Endodermal cell (in vitro differentiated cells): ENCODE measurements at regions not wholly inside any gene's neighbourhood (a gene's known extent, or its start where the extent isn't known, plus 50 kb on each side); places are given as distances from the start of the nearest gene placed in this dataset.

Experiments
- DNase-seq: peaks from one replicate; pipeline ENCODE4 v3.0.0-alpha.2; 2017
- H3K27ac ChIP-seq: 2 replicates; pipeline ENCODE4 v1.5.1; 2013; ENCODE audit warnings: mild to moderate bottlenecking, low read depth, low read length, moderate library complexity
- H3K27me3 ChIP-seq: 2 replicates; pipeline ENCODE4 v1.6.1; 2013; ENCODE audit warnings: mild to moderate bottlenecking, low read length, moderate library complexity; ENCODE audit not compliant: insufficient read depth, control insufficient read depth, poor library complexity, severe bottlenecking
- H3K36me3 ChIP-seq: 2 replicates; pipeline ENCODE4 v1.7.0; 2013; ENCODE audit warnings: mild to moderate bottlenecking, low read length, moderate library complexity; ENCODE audit not compliant: control insufficient read depth, insufficient read depth
- H3K4me1 ChIP-seq: one replicate; pipeline ENCODE4 v1.7.0; 2013; ENCODE audit warnings: low read length; ENCODE audit not compliant: control insufficient read depth, insufficient read depth
- H3K4me3 ChIP-seq: 2 replicates; pipeline ENCODE4 v1.5.1; 2013; ENCODE audit warnings: mild to moderate bottlenecking, low read length, moderate library complexity
- H3K9ac ChIP-seq: 2 replicates; pipeline ENCODE4 v1.6.1; 2013; ENCODE audit warnings: mild to moderate bottlenecking, low read length, moderate library complexity; ENCODE audit not compliant: poor library complexity, severe bottlenecking; ENCODE audit errors: extremely low read depth
- H3K9me3 ChIP-seq: 2 replicates; pipeline ENCODE4 v1.6.1; 2013; ENCODE audit warnings: mild to moderate bottlenecking, low read length, moderate library complexity; ENCODE audit not compliant: control insufficient read depth
- H3K27ac Mint-ChIP-seq: 2 replicates; pipeline ENCODE4 v1.8.0; 2020; ENCODE audit warnings: mixed read lengths
- H3K27me3 Mint-ChIP-seq: 2 replicates; pipeline ENCODE4 v1.8.0; 2021; ENCODE audit warnings: mild to moderate bottlenecking, mixed read lengths; ENCODE audit not compliant: insufficient read depth
- H3K36me3 Mint-ChIP-seq: 2 replicates; pipeline ENCODE4 v1.8.0; 2020; ENCODE audit warnings: low read depth, mixed read lengths
- H3K4me1 Mint-ChIP-seq: 2 replicates; pipeline ENCODE4 v1.8.0; 2020; ENCODE audit warnings: mixed read lengths
- H3K4me3 Mint-ChIP-seq: 2 replicates; pipeline ENCODE4 v1.8.0; 2020; ENCODE audit warnings: mild to moderate bottlenecking, moderate library complexity, mixed read lengths
- H3K9me3 Mint-ChIP-seq: 2 replicates; pipeline ENCODE4 v1.8.0; 2020; ENCODE audit warnings: mild to moderate bottlenecking, mixed read lengths
- WGBS, 2 experiments: methylation state at CpG; one replicate each; pipeline versions ENCODE4 v1.1.5 to v1.1.7; 2013; ENCODE audit warnings: missing lambda C conversion rate in 2 of 2, mixed read lengths in 1 of 2; ENCODE audit not compliant: insufficient coverage in 1 of 2, insufficient read length in 1 of 2; 5-methylcytosine and 5-hydroxymethylcytosine counted together
- TF ChIP-seq, protein P1 (sequence below): fragments of 200-600 bp; sonication (generic); conservative IDR thresholded peaks from 2 replicates; pipeline ENCODE4 v1.5.0; 2021; ENCODE audit warnings: antibody characterized with exemption, mild to moderate bottlenecking

DNA sequence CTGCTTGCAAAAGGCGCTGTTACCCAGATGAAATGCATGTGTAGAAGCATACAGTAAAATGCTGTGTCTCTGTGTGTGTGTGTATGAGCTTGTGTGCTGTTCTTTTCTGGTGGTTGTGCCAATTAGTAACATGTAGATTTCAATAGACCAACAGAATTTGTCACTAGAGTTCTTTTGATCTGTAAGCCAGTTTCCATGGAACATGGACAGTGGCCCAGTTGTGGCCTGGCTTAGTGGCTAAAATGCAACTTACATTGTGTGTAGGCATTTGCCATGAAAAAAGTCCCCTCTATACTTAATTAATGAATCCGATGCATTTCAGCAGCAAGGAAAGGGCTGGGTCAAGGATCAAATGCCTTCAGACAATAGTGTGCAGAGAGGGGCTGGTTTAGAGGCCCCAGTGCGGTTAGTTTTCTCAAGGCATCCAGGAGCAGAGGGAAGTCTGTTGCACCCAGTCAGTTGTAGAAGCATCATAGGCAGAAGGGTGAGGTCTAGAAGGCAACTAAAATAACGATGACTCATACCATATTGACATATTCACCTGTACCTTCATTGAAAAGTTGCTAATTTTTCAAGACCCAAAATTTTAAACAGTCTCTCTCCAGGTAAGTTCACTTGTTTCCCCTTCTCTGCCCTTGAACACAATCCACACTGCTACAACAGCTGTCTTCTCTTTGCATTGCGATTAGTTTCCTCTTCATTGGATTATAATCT lies 366.9 kb upstream of the SPRED2 start:
- no peak for DNase-seq
- Histone ChIP-seq H3K4me3 (no peak overlapping the region), H3K27me3 (no peaks in the 10 kb centered on the region), H3K9me3 (no peaks in the 10 kb centered on the region), H3K4me1 (no peaks in the 10 kb centered on the region), H3K27ac (no peak overlapping the region), H3K36me3 (no peaks in the 10 kb centered on the region), H3K9ac (no peak overlapping the region)
- Mint-ChIP-seq H3K27ac (no peak overlapping the region), H3K9me3 (no peaks in the 10 kb centered on the region), H3K4me1 (no peaks in the 10 kb centered on the region), H3K27me3 (peaks cover 8% of the 10 kb centered on the region), H3K4me3 (no peak overlapping the region), H3K36me3 (no peaks in the 10 kb centered on the region)
- TF ChIP-seq, protein P1, sequence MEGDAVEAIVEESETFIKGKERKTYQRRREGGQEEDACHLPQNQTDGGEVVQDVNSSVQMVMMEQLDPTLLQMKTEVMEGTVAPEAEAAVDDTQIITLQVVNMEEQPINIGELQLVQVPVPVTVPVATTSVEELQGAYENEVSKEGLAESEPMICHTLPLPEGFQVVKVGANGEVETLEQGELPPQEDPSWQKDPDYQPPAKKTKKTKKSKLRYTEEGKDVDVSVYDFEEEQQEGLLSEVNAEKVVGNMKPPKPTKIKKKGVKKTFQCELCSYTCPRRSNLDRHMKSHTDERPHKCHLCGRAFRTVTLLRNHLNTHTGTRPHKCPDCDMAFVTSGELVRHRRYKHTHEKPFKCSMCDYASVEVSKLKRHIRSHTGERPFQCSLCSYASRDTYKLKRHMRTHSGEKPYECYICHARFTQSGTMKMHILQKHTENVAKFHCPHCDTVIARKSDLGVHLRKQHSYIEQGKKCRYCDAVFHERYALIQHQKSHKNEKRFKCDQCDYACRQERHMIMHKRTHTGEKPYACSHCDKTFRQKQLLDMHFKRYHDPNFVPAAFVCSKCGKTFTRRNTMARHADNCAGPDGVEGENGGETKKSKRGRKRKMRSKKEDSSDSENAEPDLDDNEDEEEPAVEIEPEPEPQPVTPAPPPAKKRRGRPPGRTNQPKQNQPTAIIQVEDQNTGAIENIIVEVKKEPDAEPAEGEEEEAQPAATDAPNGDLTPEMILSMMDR, result no peak
- 69 to 89% methylated on average over 2 to 5 of the region's 5 CpGs for WGBS, 2 experiments

DNA sequence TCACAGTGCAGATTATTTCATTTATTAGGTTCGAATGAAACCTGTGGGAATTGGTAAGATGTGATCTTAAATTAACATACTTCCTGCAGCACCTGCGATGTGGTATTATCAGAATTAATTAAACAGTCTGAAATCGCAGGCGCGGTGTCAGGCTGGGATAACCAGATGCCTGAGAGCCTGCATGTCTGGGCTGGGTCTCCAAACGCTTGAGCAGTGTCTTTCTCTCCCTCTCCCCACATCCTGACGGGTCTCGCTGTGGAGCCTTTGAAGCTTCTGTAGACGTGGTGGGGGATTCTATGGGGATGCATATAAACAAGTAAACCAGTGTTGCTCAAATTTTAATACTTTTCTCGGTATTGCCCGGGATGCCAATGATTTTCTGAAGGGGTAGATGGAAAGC lies 366.2 kb upstream of the SPRED2 start:
- H3K27ac ChIP-seq, result no peak overlapping the region
- no peaks in the 10 kb centered on the region for H3K36me3 Mint-ChIP-seq
- TF ChIP-seq, protein P1, result no peak

GRCh38 chr2:65794994-65795393 lies 362.6 kb upstream of the SPRED2 start:
- no peaks in the 10 kb centered on the region for H3K9me3 Mint-ChIP-seq
- H3K27me3 ChIP-seq, result no peaks in the 10 kb centered on the region
- no peak overlapping the region for H3K9ac ChIP-seq
- no peak overlapping the region for H3K27ac ChIP-seq
- H3K36me3 ChIP-seq, result no peaks in the 10 kb centered on the region
- 86 to 92% methylated on average over 1 to 4 of the region's 4 CpGs for WGBS, 2 experiments
- H3K4me3 ChIP-seq, result no peak overlapping the region
- H3K27me3 Mint-ChIP-seq, result peaks cover 18% of the 10 kb centered on the region
- H3K4me1 Mint-ChIP-seq, result peaks cover 3% of the 10 kb centered on the region
- H3K9me3 ChIP-seq, result no peaks in the 10 kb centered on the region
- H3K36me3 Mint-ChIP-seq, result no peaks in the 10 kb centered on the region
- H3K4me1 ChIP-seq, result no peaks in the 10 kb centered on the region
- TF ChIP-seq, protein P1, result no peak
- H3K27ac Mint-ChIP-seq, result no peak overlapping the region
- no peak for DNase-seq
- no peak overlapping the region for H3K4me3 Mint-ChIP-seq

More for the DNA sequence above, 366.2 kb upstream of the SPRED2 start:
- Histone ChIP-seq H3K27me3 (no peaks in the 10 kb centered on the region), H3K4me3 (no peak overlapping the region), H3K9ac (no peak overlapping the region), H3K36me3 (no peaks in the 10 kb centered on the region), H3K4me1 (no peaks in the 10 kb centered on the region), H3K9me3 (no peaks in the 10 kb centered on the region)
- Mint-ChIP-seq H3K4me1 (no peaks in the 10 kb centered on the region), H3K9me3 (no peaks in the 10 kb centered on the region), H3K27ac (no peak overlapping the region), H3K4me3 (no peak overlapping the region), H3K27me3 (peaks cover 11% of the 10 kb centered on the region)
- DNase-seq, result no peak
- WGBS, 2 experiments, result 90 to 94% methylated on average over 8 to 11 of the region's 11 CpGs
